HuH-7.5 (cell line): ENCODE measurements at regions not wholly inside any gene's neighbourhood (a gene's known extent, or its start where the extent isn't known, plus 50 kb on each side); places are given as distances from the start of the nearest gene placed in this dataset.

Source experiments
- DNase-seq: peaks from one replicate; pipeline ENCODE4 v3.0.0; 2011; ENCODE audit warnings: low spot score

DNA sequence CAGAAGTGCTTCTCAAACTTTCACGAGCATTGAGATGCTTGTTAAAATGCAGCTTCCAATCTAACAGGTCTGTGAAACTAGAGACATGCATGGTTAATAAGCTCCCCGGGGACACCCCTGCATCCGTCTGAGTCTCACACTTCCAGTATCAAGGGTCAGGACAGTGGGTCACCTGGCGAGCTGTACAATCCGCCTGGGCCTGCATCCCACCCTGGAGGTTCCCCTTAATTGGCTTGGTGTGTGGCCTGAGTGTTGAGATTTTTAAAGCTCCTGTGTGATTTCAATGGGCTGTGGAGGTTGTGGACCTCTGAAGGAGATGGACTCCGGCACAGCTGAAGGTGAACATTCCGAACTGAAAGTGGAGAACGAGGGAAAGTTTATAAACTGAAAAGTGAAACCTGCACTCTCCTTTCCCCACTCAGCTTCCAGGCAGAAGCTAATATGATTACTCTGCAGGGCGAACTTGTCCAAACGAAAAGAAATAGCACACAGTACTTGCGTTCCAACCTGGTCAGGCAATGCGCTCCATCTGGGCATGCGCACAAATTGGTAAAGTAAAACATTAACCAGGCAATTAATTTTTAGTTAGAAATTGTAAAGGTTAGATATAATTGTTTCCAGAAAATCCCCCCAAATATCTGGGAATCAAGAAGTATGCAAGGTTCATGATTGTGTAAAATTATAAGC is 191.7 kb upstream of the ALKAL2 start:
- no peak for DNase-seq

DNA sequence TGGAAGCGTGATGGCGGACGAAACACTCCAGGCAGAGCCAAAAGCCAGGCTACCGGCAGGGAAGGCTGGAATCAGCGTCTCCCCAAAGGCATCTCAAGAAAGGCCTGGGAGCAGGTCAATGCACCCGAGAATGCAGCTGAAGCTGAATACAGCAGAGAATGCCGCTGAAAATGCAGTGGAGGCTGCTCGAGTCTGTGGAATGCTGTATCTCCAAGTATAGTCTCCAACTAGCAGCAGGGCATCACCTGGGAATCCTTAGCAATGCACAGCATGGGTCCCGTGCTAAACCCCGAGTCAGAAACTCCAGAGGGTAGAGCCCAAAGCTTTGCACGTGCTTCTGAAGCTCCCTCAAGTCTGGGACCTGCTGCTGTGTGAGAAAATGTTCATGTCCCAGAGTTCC is 191.1 kb upstream of the ALKAL2 start:
- no peak for DNase-seq

DNA sequence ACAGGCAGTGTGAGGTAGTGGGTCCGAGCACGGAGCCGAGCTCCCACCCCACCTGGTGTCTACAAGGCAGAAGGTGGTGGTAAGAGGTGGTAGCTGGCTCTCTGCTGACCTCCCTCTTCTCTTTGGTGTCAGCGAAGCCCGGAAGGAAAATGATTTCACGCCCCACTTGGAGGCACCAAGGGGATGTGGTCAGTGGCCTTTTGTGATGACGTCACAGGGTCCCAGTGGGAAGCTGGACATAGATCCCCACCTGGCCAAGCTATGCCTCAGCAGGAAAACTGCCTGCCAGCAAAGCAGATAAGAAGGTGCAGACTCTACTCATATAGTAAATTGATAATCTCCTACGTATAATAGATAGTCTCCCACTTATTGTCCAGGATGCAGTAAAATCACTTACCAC is 183.7 kb upstream of the ALKAL2 start:
- DNase-seq = no peak

DNA sequence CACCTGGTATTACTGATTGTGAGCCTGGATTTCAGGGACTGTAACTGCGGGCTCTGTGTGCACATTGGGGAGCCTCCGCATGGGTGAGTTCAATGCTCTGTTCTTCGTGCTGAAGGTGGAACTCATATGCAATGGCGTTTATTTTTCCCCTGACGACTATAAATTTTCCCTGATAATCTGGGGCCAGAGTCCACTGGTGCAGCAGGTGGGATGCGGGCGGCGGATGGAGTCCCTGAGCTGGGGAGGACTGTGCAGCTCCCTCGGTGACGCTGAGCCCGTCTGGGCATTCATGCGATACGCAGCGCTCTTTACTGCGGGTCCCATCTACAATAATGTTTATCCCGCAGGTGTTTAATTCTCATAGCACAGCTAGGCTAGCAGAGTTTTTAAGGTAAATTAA is 181.6 kb upstream of the ALKAL2 start:
- DNase-seq = no peak

DNA sequence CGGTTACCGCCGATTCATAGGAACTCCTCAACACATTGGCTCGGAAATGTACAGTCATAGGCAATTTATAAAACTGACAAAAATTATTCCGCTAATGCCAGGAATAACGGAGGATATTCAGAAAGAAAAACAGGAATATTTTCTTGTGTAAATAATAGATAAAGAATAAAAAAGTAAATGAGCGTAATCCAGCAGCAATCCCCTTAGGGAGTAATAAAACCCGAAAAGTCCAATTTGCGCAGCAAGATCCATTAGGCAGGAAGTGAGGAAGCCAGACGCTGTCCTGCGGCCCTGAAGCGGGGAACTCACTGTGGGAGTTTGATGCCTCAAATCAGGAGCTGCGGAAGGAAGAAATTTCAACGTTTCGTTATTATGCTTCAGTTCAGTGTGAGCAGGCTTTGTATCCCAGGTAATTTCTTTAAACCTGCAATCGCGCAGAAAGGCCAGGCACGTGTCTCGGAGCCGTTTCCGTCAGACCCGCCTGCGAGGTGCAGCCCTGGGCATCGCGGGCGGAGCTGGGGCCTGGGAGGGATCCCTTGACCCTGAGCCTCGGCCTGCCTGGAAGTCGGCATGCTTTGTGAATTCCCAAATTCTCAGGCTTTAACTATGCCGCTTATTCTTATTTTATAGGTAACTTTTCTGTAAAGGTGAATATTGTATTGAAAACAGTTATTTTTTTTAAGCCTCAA is 180.9 kb upstream of the ALKAL2 start:
- DNase-seq = no peak

DNA sequence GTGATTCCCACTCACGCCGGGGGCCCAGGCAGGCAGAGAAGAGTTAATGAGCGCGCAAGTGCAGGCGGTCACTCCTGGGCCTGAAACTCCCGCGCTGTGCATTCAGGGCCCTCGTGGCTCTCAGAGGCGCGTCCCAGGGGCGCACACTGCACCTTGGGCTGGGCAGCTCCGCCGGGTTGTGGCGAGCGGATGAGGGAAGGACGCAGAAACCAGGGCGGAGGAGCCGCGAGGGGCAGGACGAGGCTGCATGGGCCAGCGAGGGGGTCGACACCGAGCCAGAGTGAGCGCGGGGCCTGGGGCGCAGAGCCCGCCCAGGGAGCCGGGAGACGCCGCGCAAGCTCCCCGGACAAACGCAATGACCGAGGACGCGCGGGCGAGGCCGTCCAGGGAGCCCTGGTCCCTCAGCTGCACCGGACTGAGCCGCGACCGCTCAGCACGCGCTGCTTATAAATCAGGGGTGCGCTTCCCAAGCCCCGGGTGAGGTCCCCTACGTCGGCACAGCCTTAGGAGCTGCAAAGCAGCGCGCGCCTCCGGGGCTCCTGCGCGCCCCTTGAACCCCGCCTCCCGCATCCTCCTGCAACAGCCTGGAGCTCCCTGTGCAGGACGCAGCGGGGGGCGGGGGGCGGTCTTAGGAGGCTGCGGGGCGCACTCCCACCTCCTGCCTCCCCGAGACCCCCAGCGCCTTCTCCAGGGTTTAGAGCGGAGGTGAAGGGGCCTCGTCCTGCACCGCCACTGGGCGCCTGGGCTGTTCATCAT is 180.2 kb upstream of the ALKAL2 start:
- no peak for DNase-seq

DNA sequence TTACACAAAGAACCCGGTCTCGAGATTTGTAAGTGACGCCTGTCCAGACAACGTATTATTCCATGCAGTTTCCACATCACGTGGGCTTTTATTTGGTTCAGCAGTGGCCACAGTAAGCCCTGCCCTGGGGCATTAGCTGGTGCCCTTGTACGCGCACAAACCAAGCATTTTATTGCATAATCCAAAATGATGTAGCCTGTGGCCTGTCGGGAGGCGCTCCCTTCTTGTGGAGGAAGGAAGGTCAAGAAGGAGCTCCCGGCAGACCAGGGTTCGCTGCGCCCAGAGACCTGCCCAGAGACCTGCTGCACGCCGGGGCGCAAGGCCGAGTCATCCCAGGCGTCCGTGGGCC is 179.6 kb upstream of the ALKAL2 start:
- no peak for DNase-seq

DNA sequence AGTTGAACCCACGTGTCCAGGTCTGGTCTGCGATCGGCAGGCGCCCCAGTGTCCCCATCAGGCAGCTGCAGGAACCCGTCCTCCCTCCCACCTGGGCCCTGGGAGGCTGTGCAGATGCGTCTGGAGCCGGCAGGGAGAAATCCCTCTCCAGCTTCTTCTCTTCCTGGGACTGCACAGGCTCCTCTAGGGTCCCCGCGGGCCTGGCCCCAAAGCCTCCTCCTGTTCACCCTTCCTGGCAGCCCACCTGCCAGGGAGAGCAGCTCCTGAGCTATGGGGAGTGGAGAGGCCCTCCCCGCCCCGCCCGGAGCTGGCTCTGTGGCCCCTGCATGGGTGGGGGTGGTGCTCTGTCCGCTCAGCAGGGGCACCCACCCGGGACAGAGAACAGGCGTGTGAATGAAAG is 179.2 kb upstream of the ALKAL2 start:
- no peak for DNase-seq

DNA sequence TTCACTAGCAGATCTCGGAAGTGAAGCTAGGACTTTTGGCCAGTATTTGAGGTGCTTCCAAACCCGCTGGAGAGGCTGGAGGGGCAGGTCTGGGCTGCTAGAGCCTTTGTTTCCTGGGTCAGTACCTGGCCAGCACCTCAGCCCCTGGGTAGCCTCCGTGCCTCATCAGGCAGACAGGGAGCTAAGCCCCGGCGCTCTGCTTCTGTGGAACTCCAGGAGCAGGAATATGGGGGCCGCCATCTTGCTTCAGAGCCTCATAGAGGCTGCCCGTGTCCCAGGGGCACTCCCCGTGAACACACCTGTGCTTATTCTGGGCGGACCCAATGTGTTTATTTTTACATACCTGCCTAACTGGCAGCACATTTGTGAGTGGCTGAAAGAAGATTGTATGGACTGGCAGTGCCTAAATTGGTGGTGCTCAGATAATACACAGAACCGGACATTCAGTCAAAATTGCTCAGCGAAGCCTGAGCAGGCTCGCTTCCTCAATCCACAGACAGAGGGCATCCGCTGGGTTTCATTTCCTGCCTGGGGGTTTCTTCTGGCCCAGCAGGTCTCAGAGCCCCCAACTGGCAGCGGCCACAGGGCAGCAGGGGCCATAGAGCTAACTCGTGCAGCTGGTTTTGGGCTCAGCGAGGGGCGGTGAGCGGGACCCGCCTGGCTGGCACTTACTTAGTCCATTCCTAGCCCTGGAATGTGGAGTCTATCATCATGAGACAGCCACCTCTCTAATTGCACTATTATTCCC is 176.8 kb upstream of the ALKAL2 start:
- no peak for DNase-seq

DNA sequence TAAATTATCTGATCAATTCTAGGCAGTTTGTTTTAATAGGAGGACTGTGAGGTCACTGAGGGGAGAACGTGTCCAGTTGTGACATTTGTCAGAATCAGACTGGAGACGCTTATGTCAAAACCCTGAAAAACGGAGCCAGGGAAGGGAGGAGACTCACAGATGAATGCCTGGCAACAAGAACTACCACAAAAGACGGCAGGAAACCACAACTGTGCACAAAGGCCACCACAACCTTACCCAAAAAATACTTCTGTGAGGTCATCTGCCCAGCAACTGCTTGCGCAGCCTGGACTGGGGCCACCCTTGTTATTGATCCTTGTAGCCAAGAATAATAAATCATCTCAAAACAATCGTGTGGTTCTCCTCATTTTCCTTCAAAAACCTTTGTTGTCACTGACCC is 173.0 kb upstream of the ALKAL2 start:
- DNase-seq = no peak

DNA sequence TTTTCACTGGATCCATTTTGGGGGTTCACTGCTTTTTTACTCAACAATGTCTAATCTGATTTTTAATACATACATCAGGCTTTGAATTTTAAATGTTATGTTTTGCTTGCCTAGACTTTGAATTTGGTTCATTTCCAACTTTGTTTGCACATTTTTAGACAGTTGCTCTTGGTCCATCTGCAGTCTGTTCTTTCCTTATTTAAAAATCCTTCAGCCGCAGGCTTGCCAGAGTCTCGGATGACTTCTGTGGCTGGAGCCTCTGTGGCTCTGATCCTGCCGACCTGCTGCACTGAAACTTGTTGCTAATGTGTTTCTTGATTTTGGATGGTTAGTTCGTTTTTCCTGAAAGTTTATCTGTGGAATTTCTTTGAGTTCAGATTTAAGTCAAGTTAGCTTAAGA is 172.0 kb upstream of the ALKAL2 start:
- no peak for DNase-seq

DNA sequence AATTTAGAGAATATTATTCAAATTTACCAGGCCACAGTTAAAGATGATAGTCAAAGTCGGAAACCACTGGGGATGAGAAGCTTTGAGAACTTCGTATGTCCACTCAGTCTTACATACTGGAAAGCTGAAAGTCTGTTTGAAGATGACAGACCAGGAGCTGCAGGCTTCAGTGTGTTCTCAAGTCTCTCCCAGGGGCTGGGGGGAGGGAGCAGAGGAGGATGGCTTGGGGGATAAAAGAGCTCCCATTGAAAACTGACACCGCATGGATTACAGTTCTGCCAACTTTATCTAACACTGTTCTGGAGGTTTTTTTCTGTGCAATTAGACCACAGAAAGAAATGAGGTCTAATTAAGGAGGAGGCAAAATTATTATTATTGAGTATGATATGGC is 170.5 kb upstream of the ALKAL2 start:
- DNase-seq = no peak

DNA sequence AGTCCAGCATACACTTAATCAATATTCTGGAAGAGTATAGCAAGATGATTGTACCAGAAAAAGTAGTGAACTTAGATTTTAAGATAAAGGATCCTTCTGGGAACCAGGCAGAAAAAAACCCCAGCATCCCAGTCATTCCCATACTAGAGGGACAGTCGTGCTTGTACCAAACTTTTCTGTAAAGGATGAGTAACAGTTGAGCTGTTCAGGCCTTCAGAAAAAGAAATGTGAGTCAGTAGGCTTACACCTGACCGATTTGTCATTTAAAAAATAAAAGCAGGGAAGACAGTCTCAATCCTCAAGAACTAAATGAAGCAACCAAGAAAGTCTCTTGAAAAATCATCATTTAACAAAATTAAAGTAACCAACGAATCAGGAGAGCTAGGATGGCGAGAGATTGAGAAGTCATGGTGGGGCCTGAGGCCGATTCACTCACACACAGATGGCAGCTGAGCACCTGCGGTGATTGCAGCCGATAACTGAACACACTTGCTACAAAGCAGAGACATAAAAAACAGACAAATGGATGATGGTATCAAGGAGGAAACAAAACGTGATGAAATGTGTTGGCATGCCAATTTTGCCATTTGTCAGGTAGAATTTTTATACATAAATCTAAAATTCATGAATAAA is 170.0 kb upstream of the ALKAL2 start:
- DNase-seq = no peak

DNA sequence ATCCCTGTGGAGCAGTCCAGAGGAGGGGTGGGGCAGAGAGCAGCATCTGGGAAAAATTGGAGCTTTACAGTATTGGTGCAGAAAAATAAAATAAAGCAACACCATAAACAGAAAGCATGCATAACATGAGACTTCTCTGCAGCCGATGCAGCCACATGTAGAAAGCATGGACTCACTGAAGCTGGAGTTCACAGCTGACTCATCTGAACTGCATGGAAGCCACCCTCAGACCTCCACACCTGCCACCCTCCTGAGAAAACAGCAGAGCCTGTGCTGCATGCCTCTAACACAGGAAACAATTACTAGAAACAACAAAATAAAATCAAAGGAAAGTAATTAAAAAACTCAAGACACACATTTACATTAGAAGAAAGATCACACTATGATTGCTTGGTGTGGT is 169.4 kb upstream of the ALKAL2 start:
- no peak for DNase-seq

DNA sequence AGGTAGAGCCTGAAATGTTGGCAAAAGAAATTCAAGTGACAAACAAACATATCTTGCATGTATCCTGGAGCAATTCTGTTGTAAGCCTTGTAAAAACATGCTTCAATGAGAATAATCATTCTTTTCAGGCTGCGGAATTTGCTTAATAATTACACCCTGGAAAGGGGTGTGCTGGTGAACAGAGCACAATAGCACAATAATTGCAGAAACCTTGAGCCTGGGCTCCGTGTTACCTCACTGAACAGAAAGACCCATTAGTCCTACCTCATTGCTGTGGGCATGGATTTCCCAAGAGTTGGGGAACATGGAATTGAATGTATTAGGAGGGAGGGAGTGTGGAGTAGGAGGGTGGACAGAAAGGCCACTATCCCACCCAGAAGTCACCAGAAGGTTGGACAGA is 168.0 kb upstream of the ALKAL2 start:
- no peak for DNase-seq

DNA sequence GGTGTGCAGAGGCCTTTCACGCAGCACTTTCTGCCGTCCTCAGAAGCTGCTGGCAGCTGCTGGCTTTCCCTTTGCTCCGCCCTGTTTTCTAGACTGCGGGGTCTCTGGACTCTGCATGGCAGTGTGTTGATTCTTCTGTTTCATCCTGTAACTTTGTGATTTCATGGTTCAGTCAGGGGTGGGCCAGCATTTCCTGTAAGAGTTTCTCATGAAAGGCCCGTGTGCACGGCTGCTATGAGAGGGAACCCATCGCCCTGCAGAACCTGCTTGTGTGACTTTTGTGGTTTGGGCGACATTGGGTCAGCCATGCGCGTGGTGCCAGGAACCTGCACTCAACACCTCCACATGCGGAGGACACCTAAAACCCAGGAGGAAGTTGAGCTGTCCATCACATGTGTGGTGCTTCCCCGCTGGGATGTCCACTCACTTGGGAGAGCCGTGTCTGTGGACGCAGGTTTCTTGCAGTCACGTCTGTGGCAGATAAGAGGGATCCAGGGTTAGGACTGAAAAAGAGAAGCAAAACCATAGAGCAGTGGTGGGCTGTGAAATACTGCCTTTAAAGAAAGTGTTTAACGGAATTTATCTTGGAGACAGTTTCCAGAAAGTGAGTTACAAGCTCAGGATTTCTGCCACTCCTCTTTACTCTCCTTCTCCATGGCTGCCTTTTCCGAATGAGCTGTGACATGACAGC is 167.3 kb upstream of the ALKAL2 start:
- DNase-seq = no peak

DNA sequence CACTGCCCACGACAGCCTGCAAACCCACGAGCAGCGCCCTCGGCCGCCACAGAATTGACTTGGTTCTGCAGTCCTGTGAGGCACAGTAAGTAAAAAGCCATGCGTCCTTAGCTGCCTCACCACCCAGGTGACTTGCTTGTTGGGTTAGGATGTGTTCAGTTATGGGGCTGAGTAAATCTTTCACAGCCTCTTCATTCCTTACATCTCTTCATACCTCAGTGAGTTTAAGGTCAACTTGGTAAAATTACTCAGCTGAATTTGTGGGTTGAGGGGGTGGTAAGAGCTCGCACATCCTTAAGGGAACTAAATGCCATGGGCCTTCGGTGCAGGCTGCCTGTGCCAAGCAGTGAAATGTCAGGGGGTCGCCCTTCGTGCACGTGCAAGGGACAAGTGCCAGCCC is 165.2 kb upstream of the ALKAL2 start:
- DNase-seq = no peak

DNA sequence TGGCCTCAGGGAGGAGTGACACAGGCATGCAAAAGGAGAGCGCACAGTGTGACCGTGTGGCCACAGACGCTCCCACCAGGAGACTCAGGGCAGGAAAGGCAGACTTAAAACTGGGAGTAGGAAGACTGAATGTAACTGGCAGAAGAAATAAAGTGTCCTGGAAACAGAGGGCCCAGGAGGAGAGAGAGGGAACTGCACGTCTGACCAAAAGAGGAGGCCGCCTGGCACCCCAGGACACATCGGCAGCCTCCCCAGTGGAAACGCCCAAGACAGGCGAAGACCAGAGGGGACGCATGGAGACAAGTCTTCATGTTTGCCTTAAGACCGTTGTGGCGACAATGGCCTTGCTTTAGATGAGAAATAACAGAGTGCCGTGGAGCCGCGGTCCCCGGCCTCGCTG is 163.6 kb upstream of the ALKAL2 start:
- no peak for DNase-seq

DNA sequence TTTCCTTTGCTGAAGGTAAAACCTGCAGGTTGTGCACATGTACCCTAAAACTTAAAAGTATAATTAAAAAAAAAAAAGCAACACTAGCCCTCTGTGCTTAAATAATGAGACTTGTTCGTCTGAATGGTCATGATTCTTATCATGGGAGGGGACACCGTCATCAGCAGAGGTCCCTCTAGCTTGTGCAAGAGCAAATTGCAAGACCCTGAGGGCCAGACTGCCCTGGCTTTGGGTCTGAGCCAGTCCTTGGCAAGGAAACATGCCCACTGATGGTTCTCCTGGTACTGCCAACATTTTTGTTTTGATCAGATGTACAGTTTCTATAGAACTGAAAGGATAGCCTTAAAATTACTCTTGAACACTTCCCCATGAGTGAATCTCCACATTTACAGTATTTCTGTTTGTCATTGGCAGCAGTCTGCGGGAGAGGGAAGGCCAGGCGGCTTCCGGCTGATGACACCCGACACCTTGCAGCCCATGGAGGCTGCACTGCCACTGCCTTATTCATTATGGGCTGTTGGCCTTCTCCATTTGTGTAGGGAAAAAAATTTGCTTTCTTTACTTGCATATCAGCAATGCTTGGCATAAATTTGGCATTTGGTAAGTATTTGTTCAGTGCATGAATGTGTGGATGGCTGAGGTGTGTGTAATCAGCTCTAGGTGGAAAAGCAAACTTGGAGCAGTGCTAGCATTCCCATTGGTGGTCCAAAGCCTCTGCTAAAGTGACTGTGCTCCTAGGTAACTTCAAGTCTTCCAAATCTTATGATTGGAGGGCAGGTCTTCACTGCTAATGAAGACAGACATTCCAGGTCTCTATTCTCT is 161.6 kb upstream of the ALKAL2 start:
- DNase-seq = no peak

DNA sequence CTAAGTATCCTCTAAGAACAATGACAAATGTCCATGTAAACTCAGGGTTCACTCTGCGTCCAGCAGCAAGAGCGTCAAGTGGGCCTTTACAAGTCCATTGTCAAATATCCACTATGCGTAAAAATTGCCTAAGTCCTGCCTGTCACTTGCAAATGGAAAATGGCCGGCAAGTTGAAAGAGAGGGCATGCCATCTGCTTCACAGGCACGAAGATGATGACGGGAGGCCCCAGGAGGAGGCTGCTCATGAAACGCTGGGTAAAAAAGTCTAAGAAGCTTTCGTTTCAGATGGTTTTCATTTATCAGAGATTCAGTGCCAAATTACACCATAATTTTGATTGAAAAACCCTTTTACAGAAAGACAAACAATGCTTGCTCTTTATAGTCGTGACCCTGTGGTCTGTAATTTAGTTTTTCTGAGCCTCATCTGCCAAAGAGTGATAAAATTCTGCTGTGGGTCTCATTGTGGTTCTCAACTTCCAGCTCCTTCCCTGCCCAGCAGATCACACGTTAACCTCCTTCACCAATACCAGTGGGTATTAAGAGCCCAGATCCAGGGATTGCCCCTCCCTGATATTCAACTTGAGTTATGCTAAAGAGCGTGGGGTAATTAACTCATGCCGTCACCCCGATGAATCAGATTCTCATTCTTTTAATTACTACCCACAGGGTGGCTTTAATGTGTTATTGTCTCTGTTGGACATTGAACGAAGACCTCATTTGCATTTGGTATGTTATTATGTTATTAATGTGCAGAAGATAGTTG is 160.2 kb upstream of the ALKAL2 start:
- no peak for DNase-seq
